ENCODE measurements at regions not wholly inside any gene's neighbourhood (a gene's known extent, or its start where the extent isn't known, plus 50 kb on each side); places are given as distances from the start of the nearest gene placed in this dataset.
"Not testable (repeated sequence)": the region's sequence is repeated elsewhere in the genome, so short reads cannot be mapped to it uniquely, and the experiment has no call there.

GRCh38 chr5:174462129-174462528, 262.3 kb upstream of the MSX2 start:
- Histone ChIP-seq H3K4me1 (ENCODE audit: insufficient read depth, low read length) (no peaks in the 10 kb centered on the region), H3K9me3 (ENCODE audit: low read length) (no peaks in the 10 kb centered on the region), H3K27ac (ENCODE audit: low read depth, low read length) (no peak overlapping the region), H3K27me3 (ENCODE audit: insufficient read depth, low read length, poor library complexity, severe bottlenecking) (no peaks in the 10 kb centered on the region), H3K36me3 (ENCODE audit: insufficient read depth, low read length) (no peaks in the 10 kb centered on the region), H3K4me3 (ENCODE audit: low read length) (no peak overlapping the region)
- ChIA-PET CTCF (no interaction called here), POLR2A (no interaction called here)
- Mint-ChIP-seq H3K9me3 (peaks cover 0 to 10% (median 2%) of the 10 kb centered on the region in 5 donors), H3K27ac (no peak overlapping the region), H3K4me3 (no peak overlapping the region), H3K4me1 (peaks cover 1 to 12% (median 4%) of the 10 kb centered on the region in 3 donors), H3K27me3 (peaks cover 0 to 2% of the 10 kb centered on the region in 2 donors), H3K36me3 (no peaks in the 10 kb centered on the region)
- no peak for DNase-seq

- Mint-ChIP-seq H3K9me3 (peaks cover 2 to 21% (median 5%) of the 10 kb centered on the region in 5 donors), H3K36me3 (no peaks in the 10 kb centered on the region), H3K4me1 (peaks cover 1 to 11% (median 4%) of the 10 kb centered on the region in 3 donors), H3K4me3 (no peak overlapping the region), H3K27ac (peak overlapping the region in 1 of 8 donors; percentile 4), H3K27me3 (peaks cover 0 to 2% of the 10 kb centered on the region in 2 donors)
- no peaks in the 10 kb centered on the region for H3K36me3 ChIP-seq (ENCODE audit: insufficient read depth, low read length)
- no peak overlapping the region for H3K27ac ChIP-seq (ENCODE audit: low read depth, low read length)
- no peak overlapping the region for H3K4me3 ChIP-seq (ENCODE audit: low read length)
- H3K27me3 ChIP-seq (ENCODE audit: insufficient read depth, low read length, poor library complexity, severe bottlenecking): no peaks in the 10 kb centered on the region
- CTCF ChIA-PET: interaction anchor here (0.9 kb wide), 1 partner anchor 45 kb away, joined by 3 read pairs; no protein-coding TSS in a partner anchor
- no peaks in the 10 kb centered on the region for H3K4me1 ChIP-seq (ENCODE audit: insufficient read depth, low read length)
- no peak for DNase-seq
- POLR2A ChIA-PET: no interaction called here
- H3K9me3 ChIP-seq (ENCODE audit: low read length): no peaks in the 10 kb centered on the region
Observed at GRCh38 chr5:174464504-174465165, 259.7 kb upstream of the MSX2 start.

- H3K4me1 Mint-ChIP-seq; POLR2A ChIA-PET; H3K9me3 ChIP-seq (ENCODE audit: low read length); H3K36me3 Mint-ChIP-seq; H3K27ac ChIP-seq (ENCODE audit: low read depth, low read length); H3K4me3 Mint-ChIP-seq; H3K4me1 ChIP-seq (ENCODE audit: insufficient read depth, low read length); H3K4me3 ChIP-seq (ENCODE audit: low read length); H3K36me3 ChIP-seq (ENCODE audit: insufficient read depth, low read length); CTCF ChIA-PET; H3K27me3 ChIP-seq (ENCODE audit: insufficient read depth, low read length, poor library complexity, severe bottlenecking); DNase-seq; H3K27ac Mint-ChIP-seq; H3K27me3 Mint-ChIP-seq: not testable (repeated sequence)
- peaks cover 12 to 28% (median 20%) of the 10 kb centered on the region in 5 donors for H3K9me3 Mint-ChIP-seq
Observed at GRCh38 chr5:174471528-174471927, 252.9 kb upstream of the MSX2 start.

GRCh38 chr5:174472956-174473355, 251.4 kb upstream of the MSX2 start:
- Histone ChIP-seq H3K27ac (ENCODE audit: low read depth, low read length) (no peak overlapping the region), H3K9me3 (ENCODE audit: low read length) (no peaks in the 10 kb centered on the region), H3K36me3 (ENCODE audit: insufficient read depth, low read length) (no peaks in the 10 kb centered on the region), H3K27me3 (ENCODE audit: insufficient read depth, low read length, poor library complexity, severe bottlenecking) (no peaks in the 10 kb centered on the region), H3K4me3 (ENCODE audit: low read length) (no peak overlapping the region), H3K4me1 (ENCODE audit: insufficient read depth, low read length) (no peaks in the 10 kb centered on the region)
- Mint-ChIP-seq H3K4me3 (no peak overlapping the region), H3K36me3 (no peaks in the 10 kb centered on the region), H3K9me3 (peaks cover 12 to 27% (median 20%) of the 10 kb centered on the region in 5 donors), H3K27me3 (no peaks in the 10 kb centered on the region), H3K27ac (no peak overlapping the region), H3K4me1 (no peaks in the 10 kb centered on the region)
- CTCF ChIA-PET: no interaction called here
- POLR2A ChIA-PET: no interaction called here
- DNase-seq: no peak

- CTCF ChIA-PET; H3K36me3 ChIP-seq (ENCODE audit: insufficient read depth, low read length): not testable (repeated sequence)
- peaks cover 9 to 26% (median 17%) of the 10 kb centered on the region in 5 donors for H3K9me3 Mint-ChIP-seq
Observed at GRCh38 chr5:174476001-174476400, 248.4 kb upstream of the MSX2 start.

GRCh38 chr5:174479325-174479724, 245.1 kb upstream of the MSX2 start:
- H3K27me3 ChIP-seq (ENCODE audit: insufficient read depth, low read length, poor library complexity, severe bottlenecking): no peaks in the 10 kb centered on the region
- Mint-ChIP-seq H3K27me3 (peaks cover 0 to 2% of the 10 kb centered on the region in 2 donors), H3K27ac (no peak overlapping the region), H3K36me3 (no peaks in the 10 kb centered on the region), H3K4me1 (peaks cover 0 to 2% (median 0%) of the 10 kb centered on the region in 3 donors), H3K9me3 (peaks cover 9 to 18% (median 14%) of the 10 kb centered on the region in 5 donors), H3K4me3 (no peak overlapping the region)
- no peaks in the 10 kb centered on the region for H3K4me1 ChIP-seq (ENCODE audit: insufficient read depth, low read length)
- H3K4me3 ChIP-seq (ENCODE audit: low read length): no peak overlapping the region
- ChIA-PET CTCF (no interaction called here), POLR2A (no interaction called here)
- DNase-seq: no peak
- H3K36me3 ChIP-seq (ENCODE audit: insufficient read depth, low read length): no peaks in the 10 kb centered on the region
- no peaks in the 10 kb centered on the region for H3K9me3 ChIP-seq (ENCODE audit: low read length)
- H3K27ac ChIP-seq (ENCODE audit: low read depth, low read length): no peak overlapping the region

More at GRCh38 chr5:174476001-174476400, 248.4 kb upstream of the MSX2 start:
- DNase-seq; H3K36me3 Mint-ChIP-seq; H3K4me1 ChIP-seq (ENCODE audit: insufficient read depth, low read length); H3K4me1 Mint-ChIP-seq; H3K9me3 ChIP-seq (ENCODE audit: low read length); H3K27me3 Mint-ChIP-seq; POLR2A ChIA-PET; H3K4me3 Mint-ChIP-seq; H3K27ac Mint-ChIP-seq; H3K27ac ChIP-seq (ENCODE audit: low read depth, low read length); H3K4me3 ChIP-seq (ENCODE audit: low read length); H3K27me3 ChIP-seq (ENCODE audit: insufficient read depth, low read length, poor library complexity, severe bottlenecking): not testable (repeated sequence)

GRCh38 chr5:174481737-174482136, 242.6 kb upstream of the MSX2 start:
- Histone ChIP-seq H3K9me3 (ENCODE audit: low read length) (no peaks in the 10 kb centered on the region), H3K27me3 (ENCODE audit: insufficient read depth, low read length, poor library complexity, severe bottlenecking) (no peaks in the 10 kb centered on the region), H3K4me3 (ENCODE audit: low read length) (no peak overlapping the region), H3K4me1 (ENCODE audit: insufficient read depth, low read length) (no peaks in the 10 kb centered on the region), H3K36me3 (ENCODE audit: insufficient read depth, low read length) (no peaks in the 10 kb centered on the region), H3K27ac (ENCODE audit: low read depth, low read length) (no peak overlapping the region)
- ChIA-PET POLR2A (no interaction called here), CTCF (no interaction called here)
- Mint-ChIP-seq H3K4me3 (no peak overlapping the region), H3K36me3 (no peaks in the 10 kb centered on the region), H3K27ac (no peak overlapping the region), H3K27me3 (peaks cover 0 to 3% of the 10 kb centered on the region in 2 donors), H3K9me3 (peaks cover 6 to 14% (median 11%) of the 10 kb centered on the region in 5 donors), H3K4me1 (peaks cover 0 to 2% (median 0%) of the 10 kb centered on the region in 3 donors)
- no peak for DNase-seq

- ChIA-PET POLR2A (no interaction called here), CTCF (no interaction called here)
- H3K9me3 Mint-ChIP-seq: peaks cover 6 to 14% (median 11%) of the 10 kb centered on the region in 5 donors
- no peak for DNase-seq
- H3K27ac Mint-ChIP-seq: no peak overlapping the region
- H3K9me3 ChIP-seq (ENCODE audit: low read length): no peaks in the 10 kb centered on the region
- H3K27me3 Mint-ChIP-seq: peaks cover 0 to 3% of the 10 kb centered on the region in 2 donors
- no peak overlapping the region for H3K4me3 Mint-ChIP-seq
- no peaks in the 10 kb centered on the region for H3K36me3 Mint-ChIP-seq
- H3K36me3 ChIP-seq (ENCODE audit: insufficient read depth, low read length): no peaks in the 10 kb centered on the region
- peaks cover 0 to 2% (median 0%) of the 10 kb centered on the region in 3 donors for H3K4me1 Mint-ChIP-seq
- no peaks in the 10 kb centered on the region for H3K27me3 ChIP-seq (ENCODE audit: insufficient read depth, low read length, poor library complexity, severe bottlenecking)
- H3K27ac ChIP-seq (ENCODE audit: low read depth, low read length): no peak overlapping the region
- H3K4me3 ChIP-seq (ENCODE audit: low read length): no peak overlapping the region
- H3K4me1 ChIP-seq (ENCODE audit: insufficient read depth, low read length): no peaks in the 10 kb centered on the region
Observed at GRCh38 chr5:174482607-174483024, 241.8 kb upstream of the MSX2 start.
